Smooth muscle cell (in vitro differentiated cells): ENCODE measurements at regions not wholly inside any gene's neighbourhood (a gene's known extent, or its start where the extent isn't known, plus 50 kb on each side); places are given as distances from the start of the nearest gene placed in this dataset.

Experiments used
- DNase-seq: peaks from one replicate; lab custom pipeline; 2025; ENCODE audit not compliant: unreplicated experiment; lab: John Stamatoyannopoulos, UW
- H2AFZ ChIP-seq: fragments of 200-600 bp; sonication (generic); 2 replicates; pipeline ENCODE4 v1.6.0; 2016; ENCODE audit warnings: antibody characterized with exemption, low read depth, mild to moderate bottlenecking
- H3F3A ChIP-seq: fragments of 200-600 bp; sonication (generic); 2 replicates; pipeline ENCODE4 v1.6.0; 2017; ENCODE audit warnings: antibody characterized with exemption, low read depth
- H3K27ac ChIP-seq: fragments of 200-600 bp; sonication (generic); 2 replicates; pipeline ENCODE4 v1.5.1; 2016; ENCODE audit warnings: low read depth, mild to moderate bottlenecking
- H3K27me3 ChIP-seq: fragments of 200-600 bp; sonication (generic); 2 replicates; pipeline ENCODE4 v1.6.1; 2016; ENCODE audit warnings: low read depth, mild to moderate bottlenecking
- H3K36me3 ChIP-seq: fragments of 200-600 bp; sonication (generic); 2 replicates; pipeline ENCODE4 v1.5.1; 2016; ENCODE audit warnings: low read depth
- H3K4me1 ChIP-seq: fragments of 200-600 bp; sonication (generic); 2 replicates; pipeline ENCODE4 v1.5.1; 2016; ENCODE audit warnings: low read depth
- H3K4me2 ChIP-seq: fragments of 200-600 bp; sonication (generic); 2 replicates; pipeline ENCODE4 v1.6.0; 2016; ENCODE audit warnings: mild to moderate bottlenecking
- H3K4me3 ChIP-seq: fragments of 200-600 bp; sonication (generic); 2 replicates; pipeline ENCODE4 v1.5.1; 2016; ENCODE audit warnings: mild to moderate bottlenecking
- H3K79me2 ChIP-seq: fragments of 200-600 bp; sonication (generic); 2 replicates; pipeline ENCODE4 v1.6.0; 2016; ENCODE audit warnings: low read depth, mild to moderate bottlenecking
- H3K9ac ChIP-seq: fragments of 200-600 bp; sonication (generic); 2 replicates; pipeline ENCODE4 v1.6.0; 2016; ENCODE audit warnings: low read depth
- H3K9me3 ChIP-seq: fragments of 200-600 bp; sonication (generic); replicated peaks from 2 replicates; pipeline ENCODE4 v1.5.1; 2016; ENCODE audit warnings: low read depth
- H4K20me1 ChIP-seq: fragments of 200-600 bp; sonication (generic); 2 replicates; pipeline ENCODE4 v1.6.0; 2016; ENCODE audit warnings: low read depth
- CTCF ChIP-seq: fragments of 200-600 bp; sonication (generic); IDR thresholded peaks from 2 replicates; pipeline ENCODE4 v1.5.1; 2017; ENCODE audit warnings: borderline replicate concordance, mild to moderate bottlenecking, antibody characterized with exemption; ENCODE audit not compliant: insufficient read depth, poor library complexity, severe bottlenecking
- WGBS: methylation state at CpG from one replicate; pipeline ENCODE4 v1.1.7; 2016; ENCODE audit warnings: low lambda C conversion rate; 5-methylcytosine and 5-hydroxymethylcytosine counted together

GRCh38 chr11:122594986-122595645, 60.4 kb upstream of the UBASH3B start:
- Histone ChIP-seq H4K20me1 (no peaks in the 10 kb centered on the region), H3K27ac (no peak overlapping the region), H3K4me1 (no peaks in the 10 kb centered on the region), H3K4me2 (no peak overlapping the region), H2AFZ (no peak overlapping the region), H3K27me3 (no peaks in the 10 kb centered on the region), H3K9ac (no peak overlapping the region), H3K36me3 (no peaks in the 10 kb centered on the region), H3K79me2 (no peaks in the 10 kb centered on the region), H3K9me3 (no peaks in the 10 kb centered on the region), H3K4me3 (no peak overlapping the region), H3F3A (no peaks in the 10 kb centered on the region)
- DNase-seq, result no peak
- 92% methylated on average over 3 of the region's 3 CpGs for WGBS
- no peak for TF ChIP-seq CTCF

GRCh38 chr11:122593473-122594420, 61.8 kb upstream of the UBASH3B start:
- H3K27me3 ChIP-seq, result no peaks in the 10 kb centered on the region
- H3K36me3 ChIP-seq, result no peaks in the 10 kb centered on the region
- no peak overlapping the region for H3K27ac ChIP-seq
- no peak overlapping the region for H3K4me3 ChIP-seq
- no peaks in the 10 kb centered on the region for H4K20me1 ChIP-seq
- no peaks in the 10 kb centered on the region for H3K79me2 ChIP-seq
- no peak for TF ChIP-seq CTCF
- WGBS, result 85% methylated on average over 4 of the region's 4 CpGs
- H3K9ac ChIP-seq, result no peak overlapping the region
- no peaks in the 10 kb centered on the region for H3F3A ChIP-seq
- no peak for DNase-seq
- H3K4me2 ChIP-seq, result no peak overlapping the region
- H3K9me3 ChIP-seq, result no peaks in the 10 kb centered on the region
- no peak overlapping the region for H2AFZ ChIP-seq
- no peaks in the 10 kb centered on the region for H3K4me1 ChIP-seq

- Histone ChIP-seq H4K20me1 (no peaks in the 10 kb centered on the region), H3K27me3 (no peaks in the 10 kb centered on the region), H3K36me3 (no peaks in the 10 kb centered on the region), H3K4me3 (no peak overlapping the region), H3K79me2 (no peaks in the 10 kb centered on the region), H2AFZ (no peak overlapping the region), H3K9me3 (no peaks in the 10 kb centered on the region), H3K9ac (no peak overlapping the region), H3F3A (no peaks in the 10 kb centered on the region), H3K27ac (no peak overlapping the region), H3K4me2 (no peak overlapping the region), H3K4me1 (no peaks in the 10 kb centered on the region)
- WGBS, result 77% methylated on average over 6 of the region's 6 CpGs
- DNase-seq, result no peak
- TF ChIP-seq CTCF, result no peak
Observed at GRCh38 chr11:122592641-122593040, 62.9 kb upstream of the UBASH3B start.
